NCI-H2196 (cell line): ENCODE measurements at regions not wholly inside any gene's neighbourhood (a gene's known extent, or its start where the extent isn't known, plus 50 kb on each side); places are given as distances from the start of the nearest gene placed in this dataset.
A peak's percentile ranks its signal among the peaks of the same experiment; 100 is the strongest.
"Not testable (repeated sequence)": the region's sequence is repeated elsewhere in the genome, so short reads cannot be mapped to it uniquely, and the experiment has no call there.

Experiments
- DNase-seq: peaks from one replicate; lab custom pipeline; 2025; ENCODE audit not compliant: unreplicated experiment; lab: John Stamatoyannopoulos, UW

DNA sequence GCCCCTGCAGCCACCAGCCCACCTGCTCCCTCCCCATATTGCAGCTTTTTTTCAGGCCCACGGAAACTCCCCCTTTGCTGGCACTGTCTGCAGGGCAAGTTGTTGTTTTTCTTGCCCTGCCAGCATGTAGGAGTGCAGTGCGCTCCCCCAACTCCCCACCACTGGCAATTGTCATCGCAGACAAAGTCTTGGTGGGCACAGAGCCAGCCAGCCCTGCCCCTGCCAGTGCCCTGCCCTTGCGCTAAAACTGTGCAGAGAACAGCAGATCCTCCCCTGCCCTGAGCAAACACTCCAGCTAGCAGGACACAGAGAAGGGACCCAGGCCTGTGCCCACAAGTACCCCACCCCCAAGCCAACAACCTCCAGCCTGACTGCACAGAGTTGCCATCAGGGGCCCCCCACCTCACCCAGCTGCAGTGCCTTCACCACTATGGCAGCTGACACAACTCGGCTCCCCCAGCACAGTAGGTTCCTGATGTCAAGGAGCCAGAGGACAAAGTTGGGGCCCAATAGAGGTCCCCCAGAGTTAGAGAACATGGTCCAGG lies 158.1 kb upstream of the ARHGAP42 start:
- DNase-seq: no peak

DNA sequence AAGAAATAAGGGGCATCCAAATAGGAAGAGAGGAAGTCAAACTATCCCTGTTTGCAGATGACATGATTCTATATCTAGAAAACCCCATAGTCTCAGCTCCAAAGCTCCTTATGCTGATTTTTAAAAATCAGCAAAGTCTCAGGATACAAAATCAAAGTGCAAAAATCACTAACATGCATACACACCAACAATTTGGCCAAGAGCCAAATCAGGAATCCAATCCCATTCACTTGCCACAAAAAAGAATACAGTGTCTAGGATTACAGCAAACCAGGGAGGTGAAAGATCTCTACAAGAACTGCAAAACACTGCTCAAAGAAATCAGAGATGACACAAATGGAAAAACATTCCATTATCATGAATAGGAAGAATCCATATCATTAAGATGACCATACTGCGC lies 155.8 kb upstream of the ARHGAP42 start:
- DNase-seq: not testable (repeated sequence)

DNA sequence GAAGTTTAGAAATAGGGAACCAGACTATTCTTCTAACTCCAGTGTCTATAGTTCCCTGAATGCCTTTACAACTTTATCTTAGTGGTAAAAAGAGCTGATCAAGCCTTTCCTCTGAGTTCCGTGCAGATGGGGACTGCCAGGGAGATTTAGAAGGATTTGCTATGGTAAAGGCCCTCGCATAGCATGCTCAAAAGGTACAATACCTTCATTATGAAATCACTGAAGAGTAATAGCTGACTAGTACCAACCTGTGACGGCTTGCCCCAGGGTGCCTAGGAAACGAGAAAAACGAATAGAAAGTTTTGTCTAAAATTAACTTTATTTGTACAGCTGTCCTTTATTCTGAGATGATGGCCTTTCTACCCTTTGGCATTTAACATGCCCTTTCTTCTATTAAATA lies 150.1 kb upstream of the ARHGAP42 start:
- no peak for DNase-seq

- DNase-seq: no peak
Measured at GRCh38 chr11:100543386-100543785, 143.7 kb upstream of the ARHGAP42 start.

- no peak for DNase-seq
Measured at GRCh38 chr11:100545556-100545955, 141.5 kb upstream of the ARHGAP42 start.

DNA sequence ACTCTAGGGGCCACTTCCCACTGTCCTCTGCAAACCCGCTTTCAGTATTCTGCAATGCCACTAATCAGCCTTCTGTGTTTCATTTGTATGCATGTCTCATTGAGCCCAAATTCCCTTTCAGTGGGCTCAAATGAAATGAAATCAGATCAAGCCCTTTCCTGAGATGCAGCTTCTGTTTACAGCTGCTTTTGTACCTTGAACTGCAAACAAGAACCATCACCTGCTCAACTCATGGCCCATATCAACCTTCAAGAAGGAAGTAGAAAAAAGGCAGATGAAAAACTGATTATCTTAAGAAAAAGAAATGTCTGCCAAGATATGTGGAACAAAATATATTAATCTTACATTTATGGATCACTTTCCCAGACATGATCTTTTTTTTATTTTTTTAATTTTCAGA lies 141.1 kb upstream of the ARHGAP42 start:
- no peak for DNase-seq

DNA sequence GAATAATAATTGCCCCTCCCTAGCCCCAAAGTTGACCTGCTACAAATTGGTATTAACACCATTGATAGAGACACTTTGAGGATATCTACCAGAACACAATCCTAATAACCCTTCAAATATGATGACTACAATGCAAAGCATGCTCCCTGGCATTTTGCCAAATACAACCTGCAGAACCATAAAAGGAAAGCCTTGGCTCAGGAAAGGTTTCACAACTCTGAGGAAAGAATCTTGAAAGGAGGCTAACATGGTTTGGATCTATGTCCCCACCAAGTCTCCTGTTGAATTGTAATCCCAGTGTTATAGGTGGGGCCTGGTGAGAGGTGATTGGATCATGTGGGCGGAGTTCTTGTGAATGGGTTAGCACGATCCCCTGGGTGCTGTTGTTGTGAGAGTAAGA lies 140.4 kb upstream of the ARHGAP42 start:
- peak; percentile 8 for DNase-seq

- DNase-seq: no peak
Measured at GRCh38 chr11:100550298-100550697, 136.8 kb upstream of the ARHGAP42 start.

GRCh38 chr11:100550912-100551632 lies 136.0 kb upstream of the ARHGAP42 start:
- DNase-seq: no peak

GRCh38 chr11:100555931-100556330 lies 131.2 kb upstream of the ARHGAP42 start:
- no peak for DNase-seq

GRCh38 chr11:100556781-100557180 lies 130.3 kb upstream of the ARHGAP42 start:
- no peak for DNase-seq

- DNase-seq: no peak
Measured at GRCh38 chr11:100557830-100558611, 129.1 kb upstream of the ARHGAP42 start.

DNA sequence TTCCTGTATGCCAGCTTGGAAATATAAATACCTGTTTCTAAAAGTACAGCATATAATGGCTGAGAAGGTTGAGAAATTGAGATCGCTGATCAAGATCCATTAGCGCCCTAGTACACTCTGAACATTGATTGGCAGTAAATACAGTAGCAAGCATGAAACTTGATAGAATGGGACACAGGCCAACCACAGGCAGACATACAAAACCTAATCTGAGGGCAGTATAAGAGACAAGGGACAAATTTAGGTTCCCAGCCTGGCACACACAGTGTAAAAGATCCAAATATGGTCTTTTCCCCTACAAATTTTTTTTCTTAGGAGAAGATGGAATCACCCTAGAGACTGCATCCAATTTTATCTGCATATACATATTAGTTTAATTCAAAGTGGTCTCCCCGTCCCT lies 126.5 kb upstream of the ARHGAP42 start:
- no peak for DNase-seq

- no peak for DNase-seq
Measured at GRCh38 chr11:100561323-100561722, 125.8 kb upstream of the ARHGAP42 start.

DNA sequence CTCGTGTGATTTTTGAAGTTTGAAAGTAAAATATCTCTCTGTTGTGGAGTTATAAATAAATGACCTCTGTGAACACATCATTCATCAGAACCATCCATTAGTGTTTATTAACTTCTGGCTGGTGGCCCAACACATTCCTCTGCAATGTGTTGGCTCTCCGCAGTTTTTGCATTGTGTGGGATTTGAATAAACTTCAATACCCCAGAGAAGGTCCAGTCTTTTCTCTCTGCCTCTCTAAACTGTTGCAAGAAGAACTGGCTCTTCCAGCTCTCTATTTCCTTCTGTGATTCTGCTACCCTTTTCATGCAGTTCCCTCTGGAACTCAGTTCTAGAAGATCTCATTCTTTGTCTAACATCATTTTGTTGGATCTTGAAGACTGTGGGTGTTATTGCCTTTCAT lies 125.0 kb upstream of the ARHGAP42 start:
- DNase-seq: no peak

- DNase-seq: no peak
Measured at GRCh38 chr11:100563541-100564280, 123.4 kb upstream of the ARHGAP42 start.

DNA sequence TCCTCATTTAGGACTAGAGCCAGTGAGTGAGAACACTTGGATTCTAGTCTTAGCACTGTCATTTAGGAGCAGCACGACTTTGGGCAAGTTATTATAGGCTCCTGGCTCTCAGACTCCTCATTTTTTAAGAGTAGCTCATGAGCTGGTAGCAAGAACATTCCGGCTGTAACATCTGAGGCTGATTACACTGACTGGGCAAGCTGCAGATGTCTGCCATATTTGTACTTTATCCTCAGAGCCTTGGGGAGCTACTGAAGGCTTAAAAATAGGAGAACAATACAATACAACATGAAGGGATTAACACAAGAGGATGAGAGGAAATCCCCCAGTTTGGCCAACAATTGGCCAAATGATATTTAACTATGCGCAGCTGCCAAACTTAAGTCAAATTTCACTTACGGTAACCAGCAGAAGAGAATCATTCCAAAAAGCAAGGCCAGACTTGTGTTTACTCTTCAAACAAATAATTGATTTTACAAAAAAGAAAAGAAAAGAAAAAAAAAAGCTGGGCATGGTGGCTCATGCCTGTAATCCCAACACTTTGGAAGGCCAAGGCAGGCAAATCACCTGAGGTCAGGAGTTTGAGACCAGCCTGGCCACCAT lies 113.1 kb upstream of the ARHGAP42 start:
- DNase-seq: no peak

DNA sequence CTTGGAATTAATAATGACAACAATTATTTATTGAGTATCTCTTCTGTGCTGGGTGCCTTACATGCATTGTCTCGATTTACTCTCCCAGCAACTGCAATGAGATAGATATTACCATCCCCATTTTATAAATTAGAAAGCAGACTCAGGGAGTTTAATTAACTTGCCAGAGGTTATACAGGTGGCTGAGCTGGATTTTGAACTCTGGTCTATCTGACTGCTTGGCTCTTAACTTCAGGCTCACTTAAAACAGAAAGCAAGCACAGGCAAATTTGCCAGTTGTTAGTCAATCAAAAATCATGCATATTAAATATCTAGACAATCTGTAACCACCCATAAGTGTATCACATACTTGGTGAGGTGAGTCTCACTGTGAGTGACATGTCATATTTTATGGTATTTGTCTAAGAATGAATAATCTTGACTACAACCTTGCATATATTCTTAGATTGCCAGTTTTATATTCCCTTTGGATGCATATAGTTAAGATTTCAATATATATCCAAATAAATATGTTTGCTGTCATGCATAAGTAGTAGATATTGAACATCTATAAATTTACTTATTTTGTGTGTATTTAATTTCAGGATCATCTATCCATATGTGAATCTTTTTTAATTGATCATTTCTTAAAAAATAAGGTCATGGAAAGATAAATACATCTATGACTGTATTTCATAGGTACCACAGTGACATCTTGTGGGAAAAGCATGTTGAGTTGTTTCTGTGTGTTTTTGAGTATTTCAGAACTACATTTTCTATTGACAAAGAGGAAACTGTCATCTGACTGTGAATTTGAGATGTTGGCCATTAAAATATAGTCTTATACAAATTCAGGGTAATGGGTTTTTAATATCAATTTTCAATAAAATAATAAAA lies 112.0 kb upstream of the ARHGAP42 start:
- no peak for DNase-seq

DNA sequence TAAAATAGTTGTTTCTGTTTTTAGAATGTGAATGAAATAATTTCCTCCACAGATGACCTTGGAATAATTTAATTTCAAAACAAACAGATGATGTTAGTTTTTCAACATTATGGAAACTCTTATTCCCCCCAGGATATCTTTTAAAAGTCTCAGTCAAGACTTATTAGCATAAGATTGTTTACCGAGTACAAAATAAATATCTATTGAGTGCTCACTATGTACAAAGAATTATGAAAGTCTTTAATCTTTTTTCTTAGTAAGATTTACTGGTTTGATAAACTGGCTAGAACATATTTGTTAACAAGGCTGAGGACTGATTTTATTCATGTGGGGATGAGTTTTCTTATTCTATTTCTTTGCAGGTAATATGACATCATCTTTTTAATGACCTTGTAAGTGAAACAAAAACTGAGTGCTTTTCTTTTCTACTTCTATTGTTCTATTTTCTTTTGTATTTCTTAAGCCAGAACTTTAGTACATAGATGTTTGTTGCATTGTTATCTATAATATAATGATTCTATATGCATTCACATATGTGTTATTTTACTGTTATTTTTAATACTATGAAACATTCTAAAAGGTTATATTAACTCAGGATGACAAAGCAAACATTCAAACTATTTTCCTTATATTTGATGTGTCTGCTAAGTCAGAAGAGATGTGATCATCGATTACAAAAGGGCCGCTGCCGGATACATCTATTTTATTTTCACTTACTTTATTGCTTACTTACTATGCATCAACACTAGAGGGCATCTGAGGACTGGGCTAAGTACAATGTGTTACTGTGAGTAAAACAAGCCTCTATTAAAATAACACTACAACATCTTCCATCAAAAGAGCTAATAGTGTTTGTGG lies 111.0 kb upstream of the ARHGAP42 start:
- DNase-seq: peak; percentile 27
